Neuron (in vitro differentiated cells): ENCODE measurements at regions not wholly inside any gene's neighbourhood (a gene's known extent, or its start where the extent isn't known, plus 50 kb on each side); places are given as distances from the start of the nearest gene placed in this dataset.

Experiments
- H2AFZ ChIP-seq: one replicate; pipeline ENCODE4 v1.6.1; 2013; ENCODE audit warnings: low read depth, mild to moderate bottlenecking, inconsistent platforms, low read length, moderate library complexity
- H3K27me3 ChIP-seq: one replicate; pipeline ENCODE4 v1.6.1; 2013; ENCODE audit warnings: low read length; ENCODE audit not compliant: insufficient read depth
- H3K36me3 ChIP-seq: one replicate; pipeline ENCODE4 v1.6.1; 2013; ENCODE audit warnings: low read length; ENCODE audit not compliant: insufficient read depth
- H3K4me1 ChIP-seq: one replicate; pipeline ENCODE4 v1.6.1; 2013; ENCODE audit warnings: low read length; ENCODE audit not compliant: insufficient read depth
- H3K4me3 ChIP-seq: 2 replicates; pipeline ENCODE4 v1.5.1; 2013; ENCODE audit warnings: mild to moderate bottlenecking, low read length, moderate library complexity
- H3K9me3 ChIP-seq: one replicate; pipeline ENCODE4 v1.6.1; 2013; ENCODE audit warnings: low read length

- H3K4me3 ChIP-seq: no peak overlapping the region
- no peaks in the 10 kb centered on the region for H3K36me3 ChIP-seq
- H3K4me1 ChIP-seq: no peaks in the 10 kb centered on the region
- peaks cover 1% of the 10 kb centered on the region for H3K9me3 ChIP-seq
- no peak overlapping the region for H2AFZ ChIP-seq
- peaks cover 12% of the 10 kb centered on the region for H3K27me3 ChIP-seq
Observed at GRCh38 chr12:67843257-67843656, 146.0 kb upstream of the IFNG-AS1 start.

- no peak overlapping the region for H2AFZ ChIP-seq
- no peaks in the 10 kb centered on the region for H3K36me3 ChIP-seq
- H3K9me3 ChIP-seq: no peaks in the 10 kb centered on the region
- no peaks in the 10 kb centered on the region for H3K27me3 ChIP-seq
- no peak overlapping the region for H3K4me3 ChIP-seq
- H3K4me1 ChIP-seq: peaks cover 4% of the 10 kb centered on the region
Observed at GRCh38 chr12:67852701-67853100, 136.5 kb upstream of the IFNG-AS1 start.

GRCh38 chr12:67853204-67853603 lies 136.0 kb upstream of the IFNG-AS1 start:
- Histone ChIP-seq H2AFZ (no peak overlapping the region), H3K36me3 (no peaks in the 10 kb centered on the region), H3K9me3 (no peaks in the 10 kb centered on the region), H3K4me1 (peaks cover 4% of the 10 kb centered on the region), H3K4me3 (no peak overlapping the region), H3K27me3 (no peaks in the 10 kb centered on the region)

GRCh38 chr12:67854351-67854750 lies 134.9 kb upstream of the IFNG-AS1 start:
- Histone ChIP-seq H3K4me3 (no peak overlapping the region), H2AFZ (no peak overlapping the region), H3K36me3 (no peaks in the 10 kb centered on the region), H3K9me3 (no peaks in the 10 kb centered on the region), H3K27me3 (no peaks in the 10 kb centered on the region), H3K4me1 (peaks cover 4% of the 10 kb centered on the region)

DNA sequence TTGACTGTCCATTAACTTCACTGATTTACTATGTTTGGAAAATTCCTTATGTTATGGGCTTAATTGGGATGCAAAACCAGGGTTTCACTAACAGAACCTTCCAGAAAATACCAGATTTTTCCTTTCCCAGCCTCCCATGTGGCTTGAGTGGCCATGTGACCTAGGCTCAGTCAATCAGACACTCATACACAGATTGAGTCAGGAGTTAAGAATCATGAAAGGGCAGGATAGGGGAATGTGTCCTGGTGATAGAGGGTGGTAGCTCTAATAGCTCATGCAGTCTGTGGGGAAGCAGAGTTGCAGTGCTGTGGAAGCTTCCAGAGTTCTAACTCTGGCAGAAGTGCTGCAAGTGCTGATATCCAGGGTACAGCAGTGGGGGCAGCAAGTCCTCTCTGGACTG lies 134.1 kb upstream of the IFNG-AS1 start:
- Histone ChIP-seq H3K36me3 (no peaks in the 10 kb centered on the region), H3K27me3 (no peaks in the 10 kb centered on the region), H3K4me3 (no peak overlapping the region), H3K4me1 (peaks cover 4% of the 10 kb centered on the region), H3K9me3 (no peaks in the 10 kb centered on the region), H2AFZ (no peak overlapping the region)

- Histone ChIP-seq H3K4me3 (no peak overlapping the region), H3K36me3 (no peaks in the 10 kb centered on the region), H3K9me3 (no peaks in the 10 kb centered on the region), H3K27me3 (no peaks in the 10 kb centered on the region), H2AFZ (no peak overlapping the region), H3K4me1 (no peaks in the 10 kb centered on the region)
Observed at GRCh38 chr12:67871231-67871630, 118.0 kb upstream of the IFNG-AS1 start.

GRCh38 chr12:67873355-67873754 lies 115.9 kb upstream of the IFNG-AS1 start:
- Histone ChIP-seq H2AFZ (no peak overlapping the region), H3K36me3 (no peaks in the 10 kb centered on the region), H3K4me3 (no peak overlapping the region), H3K27me3 (no peaks in the 10 kb centered on the region), H3K9me3 (no peaks in the 10 kb centered on the region), H3K4me1 (no peaks in the 10 kb centered on the region)

GRCh38 chr12:67876305-67876915 lies 112.8 kb upstream of the IFNG-AS1 start:
- no peaks in the 10 kb centered on the region for H3K9me3 ChIP-seq
- no peaks in the 10 kb centered on the region for H3K4me1 ChIP-seq
- no peaks in the 10 kb centered on the region for H3K27me3 ChIP-seq
- no peak overlapping the region for H3K4me3 ChIP-seq
- no peak overlapping the region for H2AFZ ChIP-seq
- H3K36me3 ChIP-seq: no peaks in the 10 kb centered on the region

DNA sequence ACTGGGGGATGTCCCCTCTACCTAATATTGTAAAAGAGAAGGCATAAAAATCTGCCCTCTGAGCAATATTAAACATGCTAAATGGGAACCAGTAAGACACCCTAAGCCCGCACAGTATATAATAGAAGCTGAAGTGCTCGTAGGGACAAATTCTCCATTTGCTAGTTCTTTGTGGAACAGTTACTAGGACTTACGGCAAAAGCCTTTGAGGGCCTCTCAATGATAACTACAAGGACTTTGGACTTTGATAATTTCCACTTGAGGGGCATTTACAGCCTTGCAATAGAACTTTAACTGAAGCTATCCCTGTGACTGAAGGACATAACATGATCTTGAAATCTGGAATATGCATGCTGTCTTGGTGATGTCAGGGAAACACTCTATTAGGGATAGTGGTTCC lies 111.5 kb upstream of the IFNG-AS1 start:
- H3K9me3 ChIP-seq: no peaks in the 10 kb centered on the region
- no peaks in the 10 kb centered on the region for H3K36me3 ChIP-seq
- H3K27me3 ChIP-seq: no peaks in the 10 kb centered on the region
- H2AFZ ChIP-seq: no peak overlapping the region
- no peaks in the 10 kb centered on the region for H3K4me1 ChIP-seq
- no peak overlapping the region for H3K4me3 ChIP-seq

DNA sequence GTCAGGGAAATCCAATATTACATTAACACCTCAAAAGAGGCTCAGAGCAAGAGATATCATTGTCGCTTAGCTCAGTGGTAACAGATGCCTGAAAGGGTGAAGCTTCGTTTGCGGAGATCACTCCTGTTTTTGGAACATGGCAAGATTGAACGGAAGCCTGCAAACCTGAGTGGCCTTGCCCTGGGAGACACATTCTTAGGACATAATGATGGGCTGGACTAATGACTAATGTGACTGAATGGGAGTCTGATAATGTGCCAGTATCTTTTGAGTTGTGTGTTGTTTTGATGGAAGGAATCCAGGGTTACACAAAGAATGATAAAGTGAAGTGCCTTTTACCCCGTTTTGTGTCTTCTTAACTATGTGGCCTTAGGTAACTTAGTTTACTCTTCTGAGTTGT lies 109.3 kb upstream of the IFNG-AS1 start:
- Histone ChIP-seq H3K27me3 (no peaks in the 10 kb centered on the region), H3K9me3 (no peaks in the 10 kb centered on the region), H2AFZ (no peak overlapping the region), H3K4me3 (no peak overlapping the region), H3K4me1 (no peaks in the 10 kb centered on the region), H3K36me3 (no peaks in the 10 kb centered on the region)

DNA sequence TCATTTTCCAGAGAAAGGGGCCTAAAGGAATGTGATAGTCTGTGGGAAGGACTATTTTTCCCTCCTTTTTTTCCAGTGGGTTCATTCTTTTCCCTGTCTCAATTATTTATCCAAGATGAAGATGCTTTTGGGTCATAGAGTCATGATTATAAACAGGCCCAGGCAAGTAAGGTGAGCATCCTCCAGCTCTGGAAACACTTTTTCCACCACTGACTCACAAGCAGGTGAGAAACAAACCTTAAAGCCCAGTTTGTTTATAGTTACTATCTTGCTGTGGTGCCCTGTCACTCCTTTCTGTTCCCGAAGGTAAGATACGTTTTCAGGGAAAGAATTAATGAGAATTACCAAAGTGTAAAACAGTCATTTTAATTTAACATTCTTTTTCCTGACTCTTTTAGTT lies 107.7 kb upstream of the IFNG-AS1 start:
- Histone ChIP-seq H3K36me3 (no peaks in the 10 kb centered on the region), H3K4me1 (no peaks in the 10 kb centered on the region), H3K4me3 (no peak overlapping the region), H3K9me3 (no peaks in the 10 kb centered on the region), H3K27me3 (no peaks in the 10 kb centered on the region), H2AFZ (no peak overlapping the region)

DNA sequence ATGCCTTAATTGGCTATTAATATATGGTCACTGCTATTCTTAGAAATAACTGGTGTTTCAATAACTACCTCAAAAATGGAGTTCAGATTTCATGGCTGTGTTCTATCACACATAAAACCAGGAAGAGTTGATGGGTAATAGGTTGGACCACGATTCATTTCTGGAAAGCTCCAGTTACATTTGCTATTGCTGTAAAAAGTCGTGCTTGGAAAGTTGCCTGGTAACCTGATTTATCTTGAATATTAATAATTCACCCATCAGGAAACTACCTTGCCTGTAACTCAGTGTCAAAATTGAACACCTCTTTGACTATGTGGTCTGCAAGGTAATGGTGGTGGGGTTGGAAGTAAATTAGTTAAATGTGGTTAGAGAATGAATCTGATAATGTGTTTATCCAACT lies 104.7 kb upstream of the IFNG-AS1 start:
- Histone ChIP-seq H2AFZ (no peak overlapping the region), H3K4me3 (no peak overlapping the region), H3K27me3 (no peaks in the 10 kb centered on the region), H3K36me3 (no peaks in the 10 kb centered on the region), H3K9me3 (no peaks in the 10 kb centered on the region), H3K4me1 (no peaks in the 10 kb centered on the region)

DNA sequence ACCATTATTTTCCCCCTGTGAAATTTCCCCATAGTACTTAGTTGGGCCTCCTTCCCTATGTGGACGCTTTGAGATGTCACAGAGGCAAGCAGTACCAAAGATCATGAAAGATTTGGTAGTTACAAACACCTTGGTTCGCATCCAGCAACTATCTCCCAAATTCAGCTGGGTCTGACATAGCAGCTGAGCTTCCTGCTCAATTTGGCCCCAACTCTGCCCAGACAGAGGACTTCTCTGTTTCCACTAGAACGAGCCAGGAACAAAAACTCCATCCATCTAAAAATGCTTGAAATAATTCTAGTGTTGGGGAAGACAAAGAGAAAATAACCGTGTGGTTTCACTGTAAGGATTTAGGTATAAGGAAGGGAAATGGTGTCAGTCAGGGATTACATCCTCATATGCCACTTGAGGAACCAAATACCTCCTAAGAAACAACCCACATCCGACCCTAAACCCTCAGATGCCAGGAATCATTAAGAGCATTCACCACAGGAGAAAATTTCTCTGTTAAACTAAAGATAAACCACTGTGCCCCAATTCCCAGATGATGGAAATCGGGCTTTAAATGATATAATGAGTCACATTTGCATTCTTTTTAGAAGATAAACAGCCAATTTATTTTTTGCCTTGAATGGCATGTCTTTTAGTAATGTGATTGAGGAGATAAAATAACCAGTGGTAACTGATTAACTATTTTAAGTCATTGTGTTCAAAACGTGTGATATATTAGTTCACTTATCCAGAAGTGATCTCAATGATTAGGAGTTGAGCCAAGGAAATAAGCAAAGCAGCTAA lies 103.7 kb upstream of the IFNG-AS1 start:
- Histone ChIP-seq H3K4me3 (no peak overlapping the region), H3K9me3 (no peaks in the 10 kb centered on the region), H3K27me3 (no peaks in the 10 kb centered on the region), H3K4me1 (no peaks in the 10 kb centered on the region), H3K36me3 (no peaks in the 10 kb centered on the region), H2AFZ (no peak overlapping the region)

GRCh38 chr12:67887065-67887464 lies 102.2 kb upstream of the IFNG-AS1 start:
- no peaks in the 10 kb centered on the region for H3K9me3 ChIP-seq
- H3K4me3 ChIP-seq: no peak overlapping the region
- no peaks in the 10 kb centered on the region for H3K36me3 ChIP-seq
- H3K27me3 ChIP-seq: no peaks in the 10 kb centered on the region
- H2AFZ ChIP-seq: no peak overlapping the region
- peaks cover 10% of the 10 kb centered on the region for H3K4me1 ChIP-seq
